Activated T-helper 2 cell treated with anti-CD3 and anti-CD28 coated beads, Interferon-gamma antibody, Interleukin-2, Interleukin-4, amounts not matched to agents 10 μg/mL and 5 μg/mL and 100 μg/mL, durations not matched to agents 14 hours and 24 hours and 36 hours (primary cell): ENCODE measurements at regions not wholly inside any gene's neighbourhood (a gene's known extent, or its start where the extent isn't known, plus 50 kb on each side); places are given as distances from the start of the nearest gene placed in this dataset.

Source experiments
- DNase-seq: peaks from one replicate; pipeline ENCODE4 v3.0.0; 2021; ENCODE audit warnings: low spot score
- H3K27ac Mint-ChIP-seq: one replicate; pipeline ENCODE4 v1.8.0; 2021; ENCODE audit warnings: mixed read lengths
- H3K27me3 Mint-ChIP-seq: one replicate; pipeline ENCODE4 v1.8.0; 2021; ENCODE audit warnings: low read depth, mixed read lengths
- H3K36me3 Mint-ChIP-seq: one replicate; pipeline ENCODE4 v1.8.0; 2021; ENCODE audit warnings: low read depth, mixed read lengths
- H3K4me1 Mint-ChIP-seq: one replicate; pipeline ENCODE4 v1.8.0; 2021; ENCODE audit warnings: low read depth, mixed read lengths
- H3K4me3 Mint-ChIP-seq: one replicate; pipeline ENCODE4 v1.8.0; 2021; ENCODE audit warnings: low read depth, mild to moderate bottlenecking, moderate library complexity, mixed read lengths
- H3K9me3 Mint-ChIP-seq: one replicate; pipeline ENCODE4 v1.8.0; 2021; ENCODE audit warnings: mixed read lengths
- intact Hi-C: fragments of 100-400 bp; cut with micrococcal nuclease; formaldehyde crosslinking; loops from one replicate; pipeline ENCODE4 v1.15.1; 2023

DNA sequence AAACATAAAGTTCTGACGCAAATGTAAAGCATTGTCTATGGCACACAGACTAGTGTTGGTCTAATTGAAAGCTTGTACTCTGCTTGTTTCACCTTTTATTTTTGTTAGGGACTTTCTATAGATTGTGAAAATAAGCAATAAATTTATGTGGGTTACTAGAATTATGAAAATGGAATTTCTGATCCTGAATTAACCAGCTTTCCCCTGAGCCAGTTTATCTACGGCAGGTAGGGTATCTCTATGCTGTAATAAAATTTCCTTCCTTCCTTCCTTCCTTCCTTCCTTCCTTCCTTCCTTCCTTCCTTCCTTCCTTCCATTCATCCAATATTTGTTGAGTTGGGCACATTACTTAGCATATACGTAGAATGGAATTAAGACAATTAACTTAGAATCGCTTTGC is 362.6 kb upstream of the SPRED2 start:
- intact Hi-C loops, result no loop called here

DNA sequence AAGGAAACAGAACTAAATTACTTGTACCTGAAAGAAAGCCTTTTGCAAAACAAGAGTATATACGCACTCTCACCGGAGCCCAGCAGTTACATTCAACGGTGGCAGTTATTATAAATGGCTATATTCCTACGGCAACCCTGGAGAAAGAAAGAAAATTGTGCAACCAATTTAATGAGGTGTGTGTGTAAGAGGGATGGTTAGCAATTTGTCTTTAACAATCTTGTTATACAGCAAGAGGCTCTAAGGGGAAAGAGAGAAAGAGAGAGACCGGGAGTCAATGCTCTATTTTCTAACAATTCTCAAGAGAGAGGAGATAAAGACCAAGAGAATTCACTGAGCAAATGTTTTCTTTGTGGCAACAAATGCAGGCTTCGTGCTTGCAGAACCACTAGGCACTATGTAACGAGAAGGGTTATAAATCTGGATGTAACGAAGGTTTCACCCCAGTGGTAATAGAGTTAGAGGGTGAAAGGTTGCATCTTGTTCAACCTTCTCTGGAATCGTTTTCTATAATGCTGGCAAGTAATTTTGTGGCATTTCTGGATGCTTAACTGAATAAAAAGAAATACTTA is 359.1 kb upstream of the SPRED2 start:
- H3K9me3 Mint-ChIP-seq, result no peaks in the 10 kb centered on the region
- H3K36me3 Mint-ChIP-seq, result no peaks in the 10 kb centered on the region
- no peak for DNase-seq
- no peak overlapping the region for H3K27ac Mint-ChIP-seq
- H3K4me1 Mint-ChIP-seq, result no peaks in the 10 kb centered on the region
- intact Hi-C loops, result no loop called here
- no peak overlapping the region for H3K4me3 Mint-ChIP-seq
- H3K27me3 Mint-ChIP-seq, result no peaks in the 10 kb centered on the region

More for the DNA sequence above, 362.6 kb upstream of the SPRED2 start:
- Mint-ChIP-seq H3K27me3 (no peaks in the 10 kb centered on the region), H3K9me3 (no peaks in the 10 kb centered on the region), H3K4me3 (no peak overlapping the region), H3K36me3 (no peaks in the 10 kb centered on the region), H3K4me1 (no peaks in the 10 kb centered on the region), H3K27ac (no peak overlapping the region)
- DNase-seq, result no peak

DNA sequence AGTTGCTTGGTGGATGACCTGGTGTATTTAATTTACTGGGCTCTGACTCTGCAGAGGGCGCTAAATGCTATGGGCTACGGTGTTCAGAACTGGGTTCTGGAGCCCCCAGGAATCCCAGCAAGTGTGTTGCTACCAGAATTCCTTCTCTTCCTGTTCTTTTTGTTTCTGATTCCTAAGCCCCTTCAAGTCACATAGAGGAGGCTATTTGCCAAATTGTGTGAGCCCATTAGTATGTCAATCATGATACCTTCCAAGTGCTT is 358.2 kb upstream of the SPRED2 start:
- intact Hi-C loops, result no loop called here
- Mint-ChIP-seq H3K9me3 (no peaks in the 10 kb centered on the region), H3K36me3 (no peaks in the 10 kb centered on the region), H3K4me1 (no peaks in the 10 kb centered on the region), H3K4me3 (no peak overlapping the region), H3K27ac (no peak overlapping the region), H3K27me3 (no peaks in the 10 kb centered on the region)
- no peak for DNase-seq

DNA sequence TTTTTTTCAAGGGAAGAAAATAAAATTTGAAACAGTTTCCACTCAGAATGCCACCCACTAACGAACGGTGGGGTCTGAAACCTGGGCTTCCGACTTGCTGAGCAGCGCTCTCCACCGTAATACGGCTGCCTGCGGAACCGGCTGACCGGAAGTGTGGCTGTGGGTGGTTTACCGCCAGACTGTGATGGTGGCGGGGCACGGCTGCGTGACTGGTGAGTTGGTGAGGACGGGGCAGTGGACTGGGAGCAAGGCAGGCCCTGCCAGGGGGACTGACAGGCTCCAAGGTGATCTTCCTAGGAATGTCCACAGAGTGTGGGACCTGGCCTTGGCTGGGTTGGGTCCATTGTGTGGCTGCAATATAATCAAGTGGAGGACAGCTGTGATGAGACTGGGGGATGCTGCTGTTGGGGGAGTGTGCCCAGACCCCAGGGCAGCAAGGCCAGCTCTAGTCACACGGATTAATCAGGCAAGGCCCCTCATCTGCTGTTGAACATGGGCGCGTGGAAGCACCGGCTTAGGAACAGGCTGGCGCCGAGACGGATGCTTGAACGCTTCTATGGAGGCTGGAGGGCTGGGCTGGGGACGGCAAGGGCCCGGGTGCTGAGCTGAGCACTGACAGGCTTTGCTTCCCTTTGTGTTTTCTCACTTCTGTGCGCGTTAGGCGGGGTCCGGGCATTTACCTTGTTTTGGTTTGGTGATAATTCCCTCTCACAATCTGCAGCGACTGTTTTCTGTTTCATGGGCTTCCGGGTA is 357.7 kb upstream of the SPRED2 start:
- H3K27ac Mint-ChIP-seq, result no peak overlapping the region
- no peaks in the 10 kb centered on the region for H3K9me3 Mint-ChIP-seq
- no peak for DNase-seq
- H3K36me3 Mint-ChIP-seq, result no peaks in the 10 kb centered on the region
- no peaks in the 10 kb centered on the region for H3K27me3 Mint-ChIP-seq
- no peak overlapping the region for H3K4me3 Mint-ChIP-seq
- H3K4me1 Mint-ChIP-seq, result no peaks in the 10 kb centered on the region
- intact Hi-C loops, result no loop called here

DNA sequence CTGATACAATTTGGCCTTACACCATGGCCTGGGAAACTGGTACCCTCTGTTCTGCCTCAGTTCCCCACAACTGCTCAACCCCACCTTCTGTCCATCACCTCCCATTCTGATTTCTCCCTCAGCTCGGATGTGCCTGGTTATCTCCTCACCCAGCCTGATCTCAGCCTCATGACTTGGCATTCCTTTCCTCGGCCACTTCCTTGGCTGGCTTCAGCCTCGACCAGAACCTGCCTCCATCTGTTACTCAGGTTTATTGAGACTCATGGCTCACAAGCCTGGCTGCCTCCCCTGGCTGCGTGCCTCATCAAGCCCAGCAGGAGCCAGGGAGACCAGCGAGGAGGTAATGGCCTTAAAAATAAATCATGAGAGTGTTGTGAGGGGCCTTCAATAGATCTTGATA is 356.2 kb upstream of the SPRED2 start:
- no peak for DNase-seq
- Mint-ChIP-seq H3K4me3 (no peak overlapping the region), H3K9me3 (no peaks in the 10 kb centered on the region), H3K27me3 (no peaks in the 10 kb centered on the region), H3K4me1 (no peaks in the 10 kb centered on the region), H3K27ac (no peak overlapping the region), H3K36me3 (no peaks in the 10 kb centered on the region)
- intact Hi-C loops, result no loop called here

DNA sequence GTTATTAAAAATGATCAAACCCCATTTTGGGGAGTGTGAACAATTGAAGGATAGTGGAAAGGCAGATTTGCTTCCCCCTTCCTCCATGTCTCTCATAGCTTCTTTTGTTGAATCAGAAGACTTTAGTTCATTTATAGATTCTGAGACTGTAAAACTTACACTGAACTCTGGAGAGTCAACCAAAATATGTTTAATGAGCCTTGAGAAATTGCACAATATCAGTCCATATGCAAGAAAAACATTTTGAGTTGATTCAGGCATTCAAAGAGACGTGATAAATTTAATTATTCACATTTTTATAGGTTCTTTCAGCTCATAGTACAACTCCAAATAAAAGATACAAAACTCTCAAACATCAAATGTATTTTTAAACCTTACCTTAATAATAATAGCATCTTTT is 354.4 kb upstream of the SPRED2 start:
- Mint-ChIP-seq H3K9me3 (no peaks in the 10 kb centered on the region), H3K27me3 (no peaks in the 10 kb centered on the region), H3K4me1 (no peaks in the 10 kb centered on the region), H3K27ac (no peak overlapping the region), H3K4me3 (no peak overlapping the region), H3K36me3 (no peaks in the 10 kb centered on the region)
- intact Hi-C loops, result no loop called here
- no peak for DNase-seq

DNA sequence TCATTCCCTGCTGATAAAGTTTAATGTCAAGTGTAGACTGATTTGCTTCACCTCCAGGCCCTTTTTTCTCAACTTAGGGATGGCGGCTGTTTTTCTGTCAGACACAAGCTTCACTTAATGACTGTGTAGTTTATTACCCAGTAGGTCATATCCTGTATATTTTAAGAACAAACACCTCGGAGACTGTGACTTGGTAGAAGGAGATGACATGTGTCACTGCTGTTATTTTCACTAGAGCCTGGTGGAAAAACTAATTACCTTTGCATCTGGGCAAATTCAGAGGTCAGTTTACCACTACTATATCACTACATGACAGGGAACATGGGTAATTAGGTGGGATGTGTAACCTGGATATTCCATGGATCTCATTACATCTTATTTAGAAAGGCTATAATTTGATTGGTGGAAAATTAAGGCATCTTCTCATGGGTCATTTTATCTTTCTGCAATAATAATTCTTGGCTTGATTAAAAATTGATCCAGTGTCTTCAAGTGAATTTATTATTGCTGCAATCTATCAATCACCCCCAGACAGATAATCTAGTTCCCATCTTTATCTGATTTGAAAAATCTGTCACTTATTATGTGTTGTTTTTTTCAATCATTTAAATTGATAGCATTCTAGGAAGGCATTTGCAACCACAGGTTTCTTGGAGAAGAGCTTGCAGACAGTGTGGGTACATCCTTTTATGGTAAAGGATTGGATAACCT is 353.8 kb upstream of the SPRED2 start:
- H3K4me3 Mint-ChIP-seq, result no peak overlapping the region
- H3K27ac Mint-ChIP-seq, result no peak overlapping the region
- no peaks in the 10 kb centered on the region for H3K9me3 Mint-ChIP-seq
- intact Hi-C loops, result no loop called here
- no peaks in the 10 kb centered on the region for H3K4me1 Mint-ChIP-seq
- H3K27me3 Mint-ChIP-seq, result no peaks in the 10 kb centered on the region
- H3K36me3 Mint-ChIP-seq, result no peaks in the 10 kb centered on the region
- DNase-seq, result no peak

DNA sequence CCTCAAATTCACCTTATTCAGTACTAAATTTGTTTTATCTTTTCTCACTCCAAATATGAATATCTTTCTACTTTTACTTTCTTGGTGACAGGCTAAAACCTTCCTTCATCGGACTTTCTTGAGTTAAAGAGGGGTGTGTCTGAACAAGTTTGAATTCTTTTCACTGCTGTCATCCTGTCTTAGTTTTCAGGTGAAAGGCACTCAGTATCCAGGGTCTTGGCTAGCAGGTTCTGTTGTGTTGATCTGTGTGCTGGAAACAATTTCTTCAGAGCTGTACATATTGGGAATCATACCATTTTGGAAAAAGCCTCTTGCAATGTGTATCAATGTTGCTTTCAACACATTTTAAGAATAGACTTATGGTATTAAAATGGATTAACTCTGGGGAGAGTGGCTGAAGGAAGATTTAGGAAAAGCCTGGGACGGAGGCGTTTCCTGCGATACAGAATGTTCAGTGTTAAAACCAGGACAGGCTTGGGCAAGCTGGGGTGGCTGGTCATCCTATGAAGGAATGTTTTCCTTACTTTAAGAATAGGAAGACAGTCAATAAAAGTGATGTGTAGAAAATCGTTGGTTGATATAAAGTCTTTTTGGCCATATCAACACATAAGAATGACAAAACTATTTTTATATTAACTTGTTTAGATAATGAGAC is 350.7 kb upstream of the SPRED2 start:
- no peak for DNase-seq
- H3K4me3 Mint-ChIP-seq, result no peak overlapping the region
- H3K27ac Mint-ChIP-seq, result no peak overlapping the region
- intact Hi-C loops, result no loop called here
- H3K4me1 Mint-ChIP-seq, result no peaks in the 10 kb centered on the region
- no peaks in the 10 kb centered on the region for H3K36me3 Mint-ChIP-seq
- H3K9me3 Mint-ChIP-seq, result no peaks in the 10 kb centered on the region
- no peaks in the 10 kb centered on the region for H3K27me3 Mint-ChIP-seq

DNA sequence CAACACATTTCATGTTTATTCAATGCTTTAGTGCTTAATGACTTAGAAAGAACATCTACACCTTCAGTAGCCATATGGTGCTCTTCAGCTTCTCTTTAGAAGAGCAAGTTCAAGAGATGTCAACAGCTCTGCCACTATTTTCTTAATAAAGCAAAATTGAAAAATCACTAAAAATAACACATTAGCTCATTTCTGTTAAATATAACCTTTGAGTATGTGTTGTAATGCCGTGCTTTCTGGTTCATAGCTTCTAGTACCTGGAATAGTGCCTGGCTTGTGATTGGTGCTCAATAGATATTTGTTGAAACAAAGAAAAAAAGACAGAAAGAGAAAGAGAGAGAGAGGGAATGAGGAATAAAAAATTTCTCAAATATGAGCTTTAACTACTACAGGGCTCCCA is 349.8 kb upstream of the SPRED2 start:
- Mint-ChIP-seq H3K36me3 (no peaks in the 10 kb centered on the region), H3K9me3 (no peaks in the 10 kb centered on the region), H3K4me3 (no peak overlapping the region), H3K4me1 (no peaks in the 10 kb centered on the region), H3K27me3 (no peaks in the 10 kb centered on the region), H3K27ac (no peak overlapping the region)
- intact Hi-C loops, result no loop called here
- no peak for DNase-seq

DNA sequence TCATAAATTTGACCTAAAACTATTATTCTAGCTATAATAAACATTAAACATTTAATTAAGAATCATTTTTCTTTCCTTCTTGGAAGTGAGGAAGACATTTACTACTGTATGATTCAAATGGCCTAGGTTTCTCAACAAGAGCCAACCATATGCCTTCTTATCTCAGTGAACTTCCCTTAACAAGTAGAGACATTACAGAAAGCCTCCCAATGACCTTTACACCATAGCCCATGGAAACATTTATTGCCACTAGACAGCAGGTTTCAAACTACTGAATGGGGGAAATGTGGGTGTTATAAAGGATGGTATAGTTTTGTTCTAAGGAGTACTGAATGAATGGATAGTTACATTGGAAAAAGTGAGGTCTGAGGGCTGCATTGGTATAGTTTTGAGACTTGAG is 349.4 kb upstream of the SPRED2 start:
- intact Hi-C loops, result no loop called here
- no peaks in the 10 kb centered on the region for H3K27me3 Mint-ChIP-seq
- H3K4me1 Mint-ChIP-seq, result no peaks in the 10 kb centered on the region
- H3K4me3 Mint-ChIP-seq, result no peak overlapping the region
- H3K36me3 Mint-ChIP-seq, result no peaks in the 10 kb centered on the region
- H3K27ac Mint-ChIP-seq, result no peak overlapping the region
- no peak for DNase-seq
- H3K9me3 Mint-ChIP-seq, result no peaks in the 10 kb centered on the region

DNA sequence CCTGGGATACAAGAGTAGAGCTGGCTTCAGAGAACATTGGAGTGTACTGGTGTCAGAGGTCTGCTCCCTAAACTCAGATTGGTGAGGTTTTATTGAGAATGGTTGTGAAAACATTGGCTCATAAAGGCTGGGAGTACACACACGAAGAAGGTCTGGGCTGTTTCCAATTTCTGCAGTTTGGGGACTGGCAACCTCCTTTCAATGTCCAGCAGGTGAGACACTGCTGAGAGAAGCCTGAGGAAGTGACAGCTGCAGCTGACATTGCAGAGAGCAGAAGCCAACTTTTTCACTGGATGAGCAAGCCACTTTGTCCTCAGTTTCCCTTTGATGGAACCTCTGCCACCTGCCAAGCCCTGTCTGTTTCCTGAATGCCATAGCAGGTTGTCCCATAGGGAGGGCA is 346.6 kb upstream of the SPRED2 start:
- no peak overlapping the region for H3K27ac Mint-ChIP-seq
- no peak for DNase-seq
- intact Hi-C loops, result no loop called here

DNA sequence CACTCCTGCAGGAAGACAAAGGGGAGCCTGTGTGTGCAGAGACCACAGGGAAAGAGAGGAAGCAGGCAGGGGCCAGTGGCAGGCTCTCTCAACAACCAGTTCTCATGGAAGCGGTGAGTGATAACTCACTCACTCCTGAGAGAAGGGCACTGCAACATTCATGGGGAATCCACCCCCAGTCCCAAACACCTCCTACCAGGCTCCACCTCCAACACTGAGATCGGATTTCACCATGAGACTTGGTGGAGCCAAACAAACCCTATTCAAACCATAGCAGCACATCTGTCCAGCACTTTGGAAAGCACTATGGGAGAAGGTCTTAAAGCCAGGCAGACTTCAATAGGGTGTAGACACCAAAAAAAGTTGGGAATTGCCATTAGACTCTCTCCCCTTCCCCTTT is 345.7 kb upstream of the SPRED2 start:
- Mint-ChIP-seq H3K4me1 (no peaks in the 10 kb centered on the region), H3K9me3 (no peaks in the 10 kb centered on the region), H3K27ac (no peak overlapping the region), H3K36me3 (no peaks in the 10 kb centered on the region), H3K4me3 (no peak overlapping the region), H3K27me3 (no peaks in the 10 kb centered on the region)
- intact Hi-C loops, result no loop called here
- DNase-seq, result no peak

More for the DNA sequence above, 346.6 kb upstream of the SPRED2 start:
- Mint-ChIP-seq H3K4me3 (no peak overlapping the region), H3K4me1 (no peaks in the 10 kb centered on the region), H3K9me3 (no peaks in the 10 kb centered on the region), H3K36me3 (no peaks in the 10 kb centered on the region), H3K27me3 (no peaks in the 10 kb centered on the region)

DNA sequence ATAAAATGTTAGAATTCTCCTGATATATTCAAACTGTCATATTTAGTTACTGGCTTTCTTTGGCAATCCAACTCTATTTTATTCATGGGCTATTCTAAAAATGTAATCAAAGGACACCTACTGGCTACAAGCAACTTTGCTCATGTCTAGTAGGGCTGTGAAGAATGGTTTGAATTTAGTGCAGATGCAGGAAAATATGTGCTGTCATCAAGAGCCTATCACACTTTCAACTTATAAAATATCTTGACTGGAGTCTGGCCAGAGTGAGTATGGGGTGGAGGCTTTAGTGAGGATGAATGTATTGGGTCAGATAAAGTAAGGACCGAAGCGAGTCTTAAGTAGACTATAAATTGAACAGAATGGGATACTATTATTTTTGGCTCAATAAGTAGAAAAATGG is 343.4 kb upstream of the SPRED2 start:
- DNase-seq, result no peak
- Mint-ChIP-seq H3K4me3 (no peak overlapping the region), H3K27ac (no peak overlapping the region), H3K9me3 (no peaks in the 10 kb centered on the region), H3K36me3 (no peaks in the 10 kb centered on the region), H3K4me1 (no peaks in the 10 kb centered on the region), H3K27me3 (no peaks in the 10 kb centered on the region)
- intact Hi-C loops, result no loop called here
